Activated CD8-positive, alpha-beta T cell treated with anti-CD3 and anti-CD28 coated beads for 36 hours (primary cell): ENCODE measurements at regions not wholly inside any gene's neighbourhood (a gene's known extent, or its start where the extent isn't known, plus 50 kb on each side); places are given as distances from the start of the nearest gene placed in this dataset.

Experiments used
- ATAC-seq: fragments of 200-7000 bp; cut with Tn5 transposase; one replicate; pipeline ENCODE4 v1.10.0; 2021; ENCODE audit warnings: mild to moderate bottlenecking, moderate library complexity
- CTCF ChIA-PET: fragments of 350-600 bp; sonication (Branson Sonifier 250); formaldehyde crosslinking; loops from one replicate; lab custom pipeline; 2021; ENCODE audit warnings: antibody characterized with exemption; lab: Charles Lee
- POLR2A ChIA-PET: fragments of 350-600 bp; sonication (Branson Sonifier 250); formaldehyde crosslinking; loops from one replicate; lab custom pipeline; 2021; ENCODE audit warnings: antibody characterized with exemption; lab: Charles Lee
- DNase-seq: peaks from one replicate; pipeline ENCODE4 v3.0.0-alpha.2; 2020
- H3K27ac Mint-ChIP-seq: one replicate; pipeline ENCODE4 v1.8.0; 2021; ENCODE audit warnings: mild to moderate bottlenecking, mixed read lengths
- H3K27me3 Mint-ChIP-seq: one replicate; pipeline ENCODE4 v1.8.0; 2021; ENCODE audit warnings: mixed read lengths
- H3K36me3 Mint-ChIP-seq: one replicate; pipeline ENCODE4 v1.8.0; 2021; ENCODE audit warnings: low read depth, mixed read lengths
- H3K4me1 Mint-ChIP-seq: one replicate; pipeline ENCODE4 v1.8.0; 2021; ENCODE audit warnings: low read depth, mixed read lengths
- H3K4me3 Mint-ChIP-seq: one replicate; pipeline ENCODE4 v1.8.0; 2021; ENCODE audit warnings: mild to moderate bottlenecking, moderate library complexity, mixed read lengths
- H3K9me3 Mint-ChIP-seq: one replicate; pipeline ENCODE4 v1.8.0; 2021; ENCODE audit warnings: mixed read lengths
- CTCF ChIP-seq: fragments of 200-600 bp; IDR thresholded peaks from one replicate; pipeline ENCODE4 v1.8.0; 2022; ENCODE audit warnings: antibody characterized with exemption, mild to moderate bottlenecking
- intact Hi-C: fragments of 100-400 bp; cut with micrococcal nuclease; formaldehyde crosslinking; loops from one replicate; pipeline ENCODE4 v1.10.0; 2022

- intact Hi-C loops: no loop called here
- no peak for ATAC-seq
- CTCF ChIA-PET: interaction anchor here (1.1 kb wide), 1 partner anchor 20 kb away, joined by 3 read pairs; no protein-coding TSS in a partner anchor
- Mint-ChIP-seq H3K4me1 (no peaks in the 10 kb centered on the region), H3K36me3 (no peaks in the 10 kb centered on the region), H3K27ac (no peak overlapping the region), H3K27me3 (peaks cover 2% of the 10 kb centered on the region), H3K4me3 (no peak overlapping the region), H3K9me3 (peaks cover 6% of the 10 kb centered on the region)
- POLR2A ChIA-PET: no interaction called here
- no peak for DNase-seq
- no peak for TF ChIP-seq CTCF
Measured at GRCh38 chr7:149362696-149363095, 98.2 kb downstream of the ZNF777 start.

GRCh38 chr7:149367418-149368180 lies 93.3 kb downstream of the ZNF777 start:
- ATAC-seq (no peak), DNase-seq (peak; percentile 3)
- intact Hi-C loops: no loop called here
- Mint-ChIP-seq H3K4me3 (no peak overlapping the region), H3K36me3 (peaks cover 2% of the 10 kb centered on the region), H3K9me3 (peaks cover 10% of the 10 kb centered on the region), H3K27me3 (peaks cover 3% of the 10 kb centered on the region), H3K4me1 (no peaks in the 10 kb centered on the region), H3K27ac (no peak overlapping the region)
- CTCF ChIA-PET: interaction anchor here (1.1 kb wide), 1 partner anchor 58 kb away, joined by 4 read pairs; no protein-coding TSS in a partner anchor
- TF ChIP-seq CTCF: no peak
- POLR2A ChIA-PET: interaction anchor here (0.6 kb wide), 1 partner anchor 57 kb away, joined by 3 read pairs; no protein-coding TSS in a partner anchor

- Mint-ChIP-seq H3K9me3 (peaks cover 15% of the 10 kb centered on the region), H3K27me3 (peaks cover 5% of the 10 kb centered on the region), H3K27ac (no peak overlapping the region), H3K4me1 (no peaks in the 10 kb centered on the region), H3K36me3 (peaks cover 2% of the 10 kb centered on the region), H3K4me3 (no peak overlapping the region)
- ChIA-PET POLR2A (no interaction called here), CTCF (no interaction called here)
- no peak for DNase-seq
- no peak for TF ChIP-seq CTCF
- no peak for ATAC-seq
- intact Hi-C loops: no loop called here
Measured at GRCh38 chr7:149369497-149369896, 91.4 kb downstream of the ZNF777 start.

GRCh38 chr7:149370790-149371189 lies 90.1 kb downstream of the ZNF777 start:
- POLR2A ChIA-PET: no interaction called here

More at GRCh38 chr7:149370790-149371189, 90.1 kb downstream of the ZNF777 start:
- Mint-ChIP-seq H3K36me3 (peaks cover 2% of the 10 kb centered on the region), H3K4me3 (no peak overlapping the region), H3K4me1 (no peaks in the 10 kb centered on the region), H3K27ac (no peak overlapping the region), H3K27me3 (peaks cover 5% of the 10 kb centered on the region), H3K9me3 (peaks cover 15% of the 10 kb centered on the region)
- DNase-seq: no peak
- no peak for ATAC-seq
- no peak for TF ChIP-seq CTCF
- intact Hi-C loops: no loop called here
- CTCF ChIA-PET: interaction anchor here (1.5 kb wide), 1 partner anchor 10 kb away, joined by 3 read pairs; no protein-coding TSS in a partner anchor
